Stomach (tissue), 8 donors: ENCODE measurements at regions not wholly inside any gene's neighbourhood (a gene's known extent, or its start where the extent isn't known, plus 50 kb on each side); places are given as distances from the start of the nearest gene placed in this dataset.

Source experiments
- DNase-seq, 2 donors: peaks; one replicate each; pipeline versions ENCODE4 v3.0.0 to v3.0.0-alpha.2; 2013 to 2019
- H3K27ac ChIP-seq, 5 donors: fragments of 200-600 bp in 4 of 5; sonication (generic) in 4 of 5; one replicate each; pipeline ENCODE4 v1.5.1; 2013 to 2019; ENCODE audit warnings: mild to moderate bottlenecking in 1 of 5, moderate library complexity in 1 of 5
- H3K27me3 ChIP-seq, 3 donors: fragments of 200-600 bp; sonication (generic); one replicate each; pipeline ENCODE4 v1.5.1; 2017 to 2019; ENCODE audit warnings: mixed run types in 1 of 3
- H3K36me3 ChIP-seq, 4 donors: fragments of 200-600 bp; sonication (generic); 1 replicate in 3 of 4; 2 replicates in 1 of 4; pipeline ENCODE4 v1.5.1; 2016 to 2019
- H3K4me1 ChIP-seq, 4 donors: fragments of 200-600 bp; sonication (generic); one replicate each; pipeline ENCODE4 v1.5.1; 2016 to 2019
- H3K4me3 ChIP-seq, 4 donors: fragments of 200-600 bp; sonication (generic) in 3 of 4; one replicate each; pipeline ENCODE4 v1.5.1; 2016 to 2019; ENCODE audit warnings: mild to moderate bottlenecking in 1 of 4
- H3K9me3 ChIP-seq, 4 donors: fragments of 200-600 bp; sonication (generic); one replicate each; pipeline ENCODE4 v1.5.1; 2016 to 2019
- CTCF ChIP-seq, 7 experiments: fragments of 450-650 bp in 4 of 7; fragments of 200-600 bp in 3 of 7; sonication (generic) in 3 of 7; IDR thresholded peaks; one replicate each; pipeline ENCODE4 v1.5.1; 2016 to 2019; ENCODE audit warnings: antibody characterized with exemption in 7 of 7, control low read depth in 2 of 7, mild to moderate bottlenecking in 1 of 7
- EP300 ChIP-seq: sonication (generic); formaldehyde crosslinking; IDR thresholded peaks from one replicate; pipeline ENCODE4 v1.6.1; 2017; ENCODE audit warnings: antibody characterized with exemption
- POLR2A ChIP-seq, 4 donors: fragments of 450-650 bp; IDR thresholded peaks; one replicate each; pipeline ENCODE4 v1.6.1; 2016; ENCODE audit warnings: antibody characterized with exemption in 4 of 4, control low read depth in 2 of 4, mild to moderate bottlenecking in 1 of 4, moderate library complexity in 1 of 4
- POLR2AphosphoS5 ChIP-seq, 3 donors: sonication (generic); formaldehyde crosslinking; IDR thresholded peaks; one replicate each; pipeline ENCODE4 v1.6.1; 2016; ENCODE audit warnings: antibody characterized with exemption in 3 of 3
- WGBS, 5 donors: extraction: QIAGEN DNeasy Blood & Tissue Kit in 3 of 5; methylation state at CpG; one replicate each; pipeline versions ENCODE4 v1.1.5 to v1.1.7; 2013 to 2018; 5-methylcytosine and 5-hydroxymethylcytosine counted together
- intact Hi-C: fragments of 100-400 bp; cut with DNase I; formaldehyde crosslinking; loops from one replicate; pipeline ENCODE4 v1.15.1; 2023; ENCODE audit warnings: low total_unique reads
- donor health status: healthy with polysubstance abuse.
- donor health status: Bipolar disorder and iron deficiency.
- donor health status: healthy.

- DNase-seq: no peak
- intact Hi-C loops: no loop called here
- H3K36me3 ChIP-seq: no peaks in the 10 kb centered on the region
- H3K9me3 ChIP-seq: no peaks in the 10 kb centered on the region
- no peaks in the 10 kb centered on the region for H3K27me3 ChIP-seq
- H3K4me1 ChIP-seq: no peaks in the 10 kb centered on the region
- TF ChIP-seq EP300: no peak
- TF ChIP-seq POLR2A (IDR thresholded peaks at IDR 0.05): no peak
- TF ChIP-seq POLR2AphosphoS5 (IDR thresholded peaks at IDR 0.05): no peak
- no peak overlapping the region for H3K27ac ChIP-seq
- WGBS, 5 donors: 69 to 88% (median 82%) methylated on average over 2 of the region's 2 CpGs
- H3K4me3 ChIP-seq: no peak overlapping the region
These were observed 413.1 kb downstream of the GBA3 start for GRCh38 chr4:23105759-23106370.

- Histone ChIP-seq H3K4me3 (no peak overlapping the region), H3K36me3 (no peaks in the 10 kb centered on the region), H3K27ac (no peak overlapping the region), H3K4me1 (no peaks in the 10 kb centered on the region), H3K9me3 (peaks cover 0 to 22% (median 8%) of the 10 kb centered on the region in 4 donors), H3K27me3 (no peaks in the 10 kb centered on the region)
- WGBS, 5 donors: 84 to 91% (median 88%) methylated on average over 6 of the region's 6 CpGs
- DNase-seq: no peak
- TF ChIP-seq POLR2A (IDR thresholded peaks at IDR 0.05) (no peak), EP300 (no peak), POLR2AphosphoS5 (IDR thresholded peaks at IDR 0.05) (no peak), CTCF (IDR thresholded peaks at IDR 0.05) (no peak)
- intact Hi-C loops: no loop called here
These were observed 404.5 kb downstream of the GBA3 start for GRCh38 chr4:23097251-23097650.

GRCh38 chr4:23091711-23092110 lies 399.0 kb downstream of the GBA3 start:
- no peak for DNase-seq
- H3K9me3 ChIP-seq: peaks cover 0 to 22% (median 8%) of the 10 kb centered on the region in 4 donors
- H3K4me3 ChIP-seq: no peak overlapping the region
- no peak for TF ChIP-seq EP300
- TF ChIP-seq CTCF (IDR thresholded peaks at IDR 0.05): no peak
- no peak for TF ChIP-seq POLR2AphosphoS5 (IDR thresholded peaks at IDR 0.05)
- no peak for TF ChIP-seq POLR2A (IDR thresholded peaks at IDR 0.05)
- no peaks in the 10 kb centered on the region for H3K36me3 ChIP-seq
- H3K4me1 ChIP-seq: no peaks in the 10 kb centered on the region
- H3K27ac ChIP-seq: no peak overlapping the region
- 2 to 20% (median 9%) methylated on average over 1 of the region's 1 CpG for WGBS, 5 donors
- no peaks in the 10 kb centered on the region for H3K27me3 ChIP-seq
- intact Hi-C loops: no loop called here

- intact Hi-C loops: no loop called here
- WGBS, 5 donors: 70 to 82% (median 78%) methylated on average over 2 of the region's 2 CpGs
- no peaks in the 10 kb centered on the region for H3K4me1 ChIP-seq
These were observed 392.5 kb downstream of the GBA3 start for GRCh38 chr4:23085249-23085568.

More at GRCh38 chr4:23085249-23085568, 392.5 kb downstream of the GBA3 start:
- no peaks in the 10 kb centered on the region for H3K36me3 ChIP-seq
- H3K9me3 ChIP-seq: peaks cover 0 to 14% (median 8%) of the 10 kb centered on the region in 4 donors
- no peaks in the 10 kb centered on the region for H3K27me3 ChIP-seq
- H3K27ac ChIP-seq: no peak overlapping the region
- TF ChIP-seq POLR2A (IDR thresholded peaks at IDR 0.05): no peak
- no peak for TF ChIP-seq EP300
- no peak for TF ChIP-seq CTCF (IDR thresholded peaks at IDR 0.05)
- TF ChIP-seq POLR2AphosphoS5 (IDR thresholded peaks at IDR 0.05): no peak
- H3K4me3 ChIP-seq: no peak overlapping the region
- DNase-seq: no peak
